ENCODE measurements at regions not wholly inside any gene's neighbourhood (a gene's known extent, or its start where the extent isn't known, plus 50 kb on each side); places are given as distances from the start of the nearest gene placed in this dataset.

DNA sequence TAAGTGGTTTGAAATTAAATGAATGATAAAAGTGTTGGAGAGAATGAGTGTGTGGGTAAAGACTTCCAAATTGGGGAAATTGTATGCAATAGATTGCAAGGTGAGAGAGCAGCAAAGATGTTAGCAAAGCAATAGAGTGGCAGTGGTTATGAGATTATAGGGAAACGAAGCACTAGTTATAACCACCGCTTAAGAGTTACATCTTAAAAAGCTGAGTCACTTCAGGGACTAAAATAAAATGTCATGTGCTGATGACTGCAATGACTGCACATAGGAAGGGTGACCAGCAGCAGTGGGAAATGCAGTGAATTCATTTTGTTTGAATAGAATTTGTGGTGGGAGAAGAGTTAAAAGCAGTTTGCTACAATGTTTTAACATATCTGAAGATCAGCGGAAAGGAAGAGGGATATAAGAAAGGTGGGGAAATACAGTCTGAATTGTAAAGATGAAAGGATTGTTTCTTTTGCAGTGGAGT is 127.3 kb downstream of the RAP2B start:
- TF ChIP-seq CTCF (IDR thresholded peaks at IDR 0.05), result no peak
- TF ChIP-seq POLR2A (IDR thresholded peaks at IDR 0.05; ENCODE audit: low read depth), result no peak
- TF ChIP-seq POLR2AphosphoS5 (IDR thresholded peaks at IDR 0.05), result no peak

Data from esophagus muscularis mucosa (tissue), 3 donors.